WTC11 (cell line): ENCODE measurements at regions not wholly inside any gene's neighbourhood (a gene's known extent, or its start where the extent isn't known, plus 50 kb on each side); places are given as distances from the start of the nearest gene placed in this dataset.

Experiments
- ATAC-seq: fragments of 200-7000 bp; cut with Tn5 transposase; 2 replicates; pipeline ENCODE4 v1.10.0; 2021; ENCODE audit warnings: mild to moderate bottlenecking, moderate library complexity
- CTCF ChIA-PET: fragments of 300-600 bp; sonication (Branson Sonifier 250); formaldehyde crosslinking; loops from one replicate; lab custom pipeline; 2021; ENCODE audit warnings: antibody characterized with exemption; lab: Charles Lee
- POLR2A ChIA-PET: fragments of 350-600 bp; sonication (Branson Sonifier 250); formaldehyde crosslinking; loops from one replicate; lab custom pipeline; 2021; ENCODE audit warnings: antibody characterized with exemption; lab: Charles Lee
- DNase-seq: peaks from one replicate; pipeline ENCODE4 v3.0.0; 2021; ENCODE audit warnings: low spot score
- H3K27ac Mint-ChIP-seq: 2 replicates; pipeline ENCODE4 v1.8.0; 2021; ENCODE audit warnings: mixed read lengths
- H3K27me3 Mint-ChIP-seq: 2 replicates; pipeline ENCODE4 v1.8.0; 2021; ENCODE audit warnings: low read depth, mild to moderate bottlenecking, moderate library complexity, mixed read lengths
- H3K36me3 Mint-ChIP-seq: 2 replicates; pipeline ENCODE4 v1.8.0; 2021; ENCODE audit warnings: mixed read lengths
- H3K4me1 Mint-ChIP-seq: 2 replicates; pipeline ENCODE4 v1.8.0; 2022; ENCODE audit warnings: mixed read lengths
- H3K4me3 Mint-ChIP-seq: 2 replicates; pipeline ENCODE4 v1.8.0; 2021; ENCODE audit warnings: mild to moderate bottlenecking, moderate library complexity, mixed read lengths
- H3K9me3 Mint-ChIP-seq: 2 replicates; pipeline ENCODE4 v1.8.0; 2021; ENCODE audit warnings: mixed read lengths
- CDX4 ChIP-seq: fragments of 250-450 bp; sonication (Bioruptor Pico); IDR thresholded peaks from 2 replicates; pipeline ENCODE4 v1.9.0; 2021; ENCODE audit warnings: moderate library complexity, mild to moderate bottlenecking, inconsistent platforms, borderline replicate concordance
- FOXK1 ChIP-seq: sonication (generic); formaldehyde crosslinking; IDR thresholded peaks from 2 replicates; pipeline ENCODE4 v1.8.0; 2022; ENCODE audit warnings: mild to moderate bottlenecking, moderate library complexity, missing genetic modification reagents
- FOXP1 ChIP-seq: sonication (generic); formaldehyde crosslinking; IDR thresholded peaks from 2 replicates; pipeline ENCODE4 v1.8.0; 2022; ENCODE audit warnings: missing genetic modification reagents, mild to moderate bottlenecking, moderate library complexity, borderline replicate concordance
- GABPB1 ChIP-seq: sonication (generic); formaldehyde crosslinking; IDR thresholded peaks from 2 replicates; pipeline ENCODE4 v1.8.1; 2023; ENCODE audit warnings: mild to moderate bottlenecking, missing genetic modification reagents
- MAX ChIP-seq: sonication (generic); formaldehyde crosslinking; IDR thresholded peaks from 2 replicates; pipeline ENCODE4 v1.8.0; 2022; ENCODE audit warnings: mild to moderate bottlenecking, missing genetic modification reagents
- NR3C1 ChIP-seq: sonication (generic); formaldehyde crosslinking; conservative IDR thresholded peaks from 2 replicates; pipeline ENCODE4 v1.8.1; 2023; ENCODE audit warnings: low read depth, mild to moderate bottlenecking, missing genetic modification reagents
- SMAD4 ChIP-seq: sonication (generic); formaldehyde crosslinking; IDR thresholded peaks from 2 replicates; pipeline ENCODE4 v1.8.0; 2022; ENCODE audit warnings: mild to moderate bottlenecking, missing genetic modification reagents
- TCF7 ChIP-seq: sonication (generic); formaldehyde crosslinking; IDR thresholded peaks from 2 replicates; pipeline ENCODE4 v1.8.0; 2022; ENCODE audit warnings: mild to moderate bottlenecking, low read depth, missing genetic modification reagents, moderate library complexity
- TP53 ChIP-seq: sonication (generic); formaldehyde crosslinking; IDR thresholded peaks from 2 replicates; pipeline ENCODE4 v1.8.1; 2023; ENCODE audit warnings: mild to moderate bottlenecking, missing genetic modification reagents
- ZNF121 ChIP-seq: sonication (generic); formaldehyde crosslinking; IDR thresholded peaks from 2 replicates; pipeline ENCODE4 v1.8.0; 2023; ENCODE audit warnings: missing genetic modification reagents
- TF ChIP-seq, protein P1 (sequence below): fragments of 250-450 bp; sonication (Bioruptor Pico); IDR thresholded peaks from 2 replicates; pipeline ENCODE4 v1.9.0; 2021; ENCODE audit warnings: mild to moderate bottlenecking, borderline replicate concordance
- TF ChIP-seq, protein P2 (sequence below): sonication (generic); formaldehyde crosslinking; IDR thresholded peaks from 2 replicates; pipeline ENCODE4 v1.8.0; 2022; ENCODE audit warnings: mild to moderate bottlenecking, missing genetic modification reagents
- TF ChIP-seq, protein P3 (sequence below): fragments of 250-450 bp; sonication (Bioruptor Pico); IDR thresholded peaks from 2 replicates; pipeline ENCODE4 v1.9.0; 2021; ENCODE audit warnings: mild to moderate bottlenecking

- ATAC-seq: no peak
- POLR2A ChIA-PET: no interaction called here
- H3K4me3 Mint-ChIP-seq: no peak overlapping the region
- TF ChIP-seq FOXK1 (CRISPR knock-in tag) (no peak), SMAD4 (CRISPR knock-in tag) (no peak), CDX4 (CRISPR knock-in tag) (no peak), NR3C1 (no peak)
- TF ChIP-seq, protein P1, sequence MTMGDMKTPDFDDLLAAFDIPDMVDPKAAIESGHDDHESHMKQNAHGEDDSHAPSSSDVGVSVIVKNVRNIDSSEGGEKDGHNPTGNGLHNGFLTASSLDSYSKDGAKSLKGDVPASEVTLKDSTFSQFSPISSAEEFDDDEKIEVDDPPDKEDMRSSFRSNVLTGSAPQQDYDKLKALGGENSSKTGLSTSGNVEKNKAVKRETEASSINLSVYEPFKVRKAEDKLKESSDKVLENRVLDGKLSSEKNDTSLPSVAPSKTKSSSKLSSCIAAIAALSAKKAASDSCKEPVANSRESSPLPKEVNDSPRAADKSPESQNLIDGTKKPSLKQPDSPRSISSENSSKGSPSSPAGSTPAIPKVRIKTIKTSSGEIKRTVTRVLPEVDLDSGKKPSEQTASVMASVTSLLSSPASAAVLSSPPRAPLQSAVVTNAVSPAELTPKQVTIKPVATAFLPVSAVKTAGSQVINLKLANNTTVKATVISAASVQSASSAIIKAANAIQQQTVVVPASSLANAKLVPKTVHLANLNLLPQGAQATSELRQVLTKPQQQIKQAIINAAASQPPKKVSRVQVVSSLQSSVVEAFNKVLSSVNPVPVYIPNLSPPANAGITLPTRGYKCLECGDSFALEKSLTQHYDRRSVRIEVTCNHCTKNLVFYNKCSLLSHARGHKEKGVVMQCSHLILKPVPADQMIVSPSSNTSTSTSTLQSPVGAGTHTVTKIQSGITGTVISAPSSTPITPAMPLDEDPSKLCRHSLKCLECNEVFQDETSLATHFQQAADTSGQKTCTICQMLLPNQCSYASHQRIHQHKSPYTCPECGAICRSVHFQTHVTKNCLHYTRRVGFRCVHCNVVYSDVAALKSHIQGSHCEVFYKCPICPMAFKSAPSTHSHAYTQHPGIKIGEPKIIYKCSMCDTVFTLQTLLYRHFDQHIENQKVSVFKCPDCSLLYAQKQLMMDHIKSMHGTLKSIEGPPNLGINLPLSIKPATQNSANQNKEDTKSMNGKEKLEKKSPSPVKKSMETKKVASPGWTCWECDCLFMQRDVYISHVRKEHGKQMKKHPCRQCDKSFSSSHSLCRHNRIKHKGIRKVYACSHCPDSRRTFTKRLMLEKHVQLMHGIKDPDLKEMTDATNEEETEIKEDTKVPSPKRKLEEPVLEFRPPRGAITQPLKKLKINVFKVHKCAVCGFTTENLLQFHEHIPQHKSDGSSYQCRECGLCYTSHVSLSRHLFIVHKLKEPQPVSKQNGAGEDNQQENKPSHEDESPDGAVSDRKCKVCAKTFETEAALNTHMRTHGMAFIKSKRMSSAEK (CRISPR knock-in tag): no peak
- TF ChIP-seq, protein P2, sequence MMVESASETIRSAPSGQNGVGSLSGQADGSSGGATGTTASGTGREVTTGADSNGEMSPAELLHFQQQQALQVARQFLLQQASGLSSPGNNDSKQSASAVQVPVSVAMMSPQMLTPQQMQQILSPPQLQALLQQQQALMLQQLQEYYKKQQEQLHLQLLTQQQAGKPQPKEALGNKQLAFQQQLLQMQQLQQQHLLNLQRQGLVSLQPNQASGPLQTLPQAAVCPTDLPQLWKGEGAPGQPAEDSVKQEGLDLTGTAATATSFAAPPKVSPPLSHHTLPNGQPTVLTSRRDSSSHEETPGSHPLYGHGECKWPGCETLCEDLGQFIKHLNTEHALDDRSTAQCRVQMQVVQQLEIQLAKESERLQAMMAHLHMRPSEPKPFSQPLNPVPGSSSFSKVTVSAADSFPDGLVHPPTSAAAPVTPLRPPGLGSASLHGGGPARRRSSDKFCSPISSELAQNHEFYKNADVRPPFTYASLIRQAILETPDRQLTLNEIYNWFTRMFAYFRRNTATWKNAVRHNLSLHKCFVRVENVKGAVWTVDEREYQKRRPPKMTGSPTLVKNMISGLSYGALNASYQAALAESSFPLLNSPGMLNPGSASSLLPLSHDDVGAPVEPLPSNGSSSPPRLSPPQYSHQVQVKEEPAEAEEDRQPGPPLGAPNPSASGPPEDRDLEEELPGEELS: no peak
- TF ChIP-seq, all 79 proteins: peak for 0
- no peak for DNase-seq
- no peaks in the 10 kb centered on the region for H3K36me3 Mint-ChIP-seq
- H3K27me3 Mint-ChIP-seq: no peaks in the 10 kb centered on the region
- no peaks in the 10 kb centered on the region for H3K9me3 Mint-ChIP-seq
- no peaks in the 10 kb centered on the region; the same call in 1 of the 2 replicates for H3K4me1 Mint-ChIP-seq
- H3K27ac Mint-ChIP-seq: no peak overlapping the region
- CTCF ChIA-PET: interaction anchor here (2.1 kb wide), 1 partner anchor 402 kb away, joined by 9 read pairs; no protein-coding TSS in a partner anchor
Observed at GRCh38 chr13:67439365-67439764, 209.2 kb upstream of the PCDH9 start.

DNA sequence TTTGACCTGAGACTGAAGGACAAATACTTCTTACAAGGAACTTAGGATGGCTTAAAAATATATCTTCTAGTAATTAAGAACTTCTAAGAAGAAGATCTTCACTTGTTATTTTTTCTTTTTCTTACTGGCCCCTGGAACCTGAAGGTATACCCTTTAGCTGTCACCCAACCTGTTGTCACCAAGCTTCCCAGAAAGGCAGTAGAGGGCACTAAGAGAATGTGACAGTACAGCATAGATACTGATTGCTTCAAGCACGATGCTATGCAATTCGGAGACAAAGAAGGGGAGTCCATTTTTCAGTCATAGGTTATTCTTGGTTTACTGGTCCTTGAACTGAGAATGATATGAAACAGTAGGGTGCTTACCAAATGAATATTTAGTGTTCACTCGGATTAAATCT is 208.3 kb upstream of the PCDH9 start:
- Mint-ChIP-seq H3K4me1 (no peaks in the 10 kb centered on the region; the same call in 1 of the 2 replicates), H3K27ac (no peak overlapping the region), H3K4me3 (no peak overlapping the region), H3K36me3 (no peaks in the 10 kb centered on the region), H3K9me3 (no peaks in the 10 kb centered on the region), H3K27me3 (no peaks in the 10 kb centered on the region)
- DNase-seq: no peak
- ChIA-PET CTCF (interaction anchor here (2.1 kb wide), 1 partner anchor 403 kb away, joined by 9 read pairs; no protein-coding TSS in a partner anchor), POLR2A (no interaction called here)
- peak; percentile 82 for ATAC-seq
- TF ChIP-seq, protein P1 (CRISPR knock-in tag): no peak
- TF ChIP-seq FOXP1 (CRISPR knock-in tag): no peak

GRCh38 chr13:67437244-67437643 is 207.1 kb upstream of the PCDH9 start:
- H3K4me3 Mint-ChIP-seq: no peak overlapping the region
- TF ChIP-seq ZNF121 (CRISPR knock-in tag) (no peak), CDX4 (CRISPR knock-in tag) (no peak), TCF7 (no peak), TP53 (CRISPR knock-in tag) (no peak), MAX (CRISPR knock-in tag) (no peak), NR3C1 (no peak), GABPB1 (CRISPR knock-in tag) (no peak)
- TF ChIP-seq, protein P3, sequence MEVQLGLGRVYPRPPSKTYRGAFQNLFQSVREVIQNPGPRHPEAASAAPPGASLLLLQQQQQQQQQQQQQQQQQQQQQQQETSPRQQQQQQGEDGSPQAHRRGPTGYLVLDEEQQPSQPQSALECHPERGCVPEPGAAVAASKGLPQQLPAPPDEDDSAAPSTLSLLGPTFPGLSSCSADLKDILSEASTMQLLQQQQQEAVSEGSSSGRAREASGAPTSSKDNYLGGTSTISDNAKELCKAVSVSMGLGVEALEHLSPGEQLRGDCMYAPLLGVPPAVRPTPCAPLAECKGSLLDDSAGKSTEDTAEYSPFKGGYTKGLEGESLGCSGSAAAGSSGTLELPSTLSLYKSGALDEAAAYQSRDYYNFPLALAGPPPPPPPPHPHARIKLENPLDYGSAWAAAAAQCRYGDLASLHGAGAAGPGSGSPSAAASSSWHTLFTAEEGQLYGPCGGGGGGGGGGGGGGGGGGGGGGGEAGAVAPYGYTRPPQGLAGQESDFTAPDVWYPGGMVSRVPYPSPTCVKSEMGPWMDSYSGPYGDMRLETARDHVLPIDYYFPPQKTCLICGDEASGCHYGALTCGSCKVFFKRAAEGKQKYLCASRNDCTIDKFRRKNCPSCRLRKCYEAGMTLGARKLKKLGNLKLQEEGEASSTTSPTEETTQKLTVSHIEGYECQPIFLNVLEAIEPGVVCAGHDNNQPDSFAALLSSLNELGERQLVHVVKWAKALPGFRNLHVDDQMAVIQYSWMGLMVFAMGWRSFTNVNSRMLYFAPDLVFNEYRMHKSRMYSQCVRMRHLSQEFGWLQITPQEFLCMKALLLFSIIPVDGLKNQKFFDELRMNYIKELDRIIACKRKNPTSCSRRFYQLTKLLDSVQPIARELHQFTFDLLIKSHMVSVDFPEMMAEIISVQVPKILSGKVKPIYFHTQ (CRISPR knock-in tag): no peak
- TF ChIP-seq, all 79 proteins: peak for 0
- Mint-ChIP-seq H3K9me3 (no peaks in the 10 kb centered on the region), H3K27me3 (no peaks in the 10 kb centered on the region), H3K27ac (no peak overlapping the region), H3K4me1 (no peaks in the 10 kb centered on the region; the same call in 1 of the 2 replicates), H3K36me3 (no peaks in the 10 kb centered on the region)
- ChIA-PET CTCF (no interaction called here), POLR2A (no interaction called here)
- no peak for DNase-seq
- no peak for ATAC-seq
